WI38 (cell line): ENCODE measurements at regions not wholly inside any gene's neighbourhood (a gene's known extent, or its start where the extent isn't known, plus 50 kb on each side); places are given as distances from the start of the nearest gene placed in this dataset.

Experiments
- H3K4me3 ChIP-seq: 2 replicates; pipeline ENCODE4 v1.5.1; 2011; ENCODE audit warnings: low read depth, mild to moderate bottlenecking, control low read depth, low read length
- TF ChIP-seq, protein P1 (sequence below): IDR thresholded peaks from 2 replicates; pipeline ENCODE4 v1.5.1; 2012; ENCODE audit warnings: low read depth, mild to moderate bottlenecking, control low read depth, low read length

DNA sequence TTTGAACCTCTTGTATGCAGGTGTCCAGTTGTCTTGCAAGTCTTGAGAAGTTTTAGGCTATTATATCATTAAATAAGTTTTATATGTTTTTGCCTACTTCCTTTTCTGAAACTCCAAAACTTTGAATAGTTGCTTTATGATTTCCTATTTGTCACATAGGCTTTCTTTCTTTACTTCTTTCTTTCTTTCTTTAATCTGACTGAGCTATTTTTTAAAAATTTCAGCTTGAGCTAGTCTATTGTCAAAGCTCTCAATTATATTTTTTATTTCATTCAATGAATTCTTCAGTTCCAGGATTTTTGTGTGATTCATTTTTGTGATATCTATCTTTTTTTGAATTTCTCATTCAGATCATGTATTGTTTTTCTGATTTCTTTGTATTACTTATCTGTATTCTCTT, 102.1 kb upstream of the TMEM178A start:
- H3K4me3 ChIP-seq = no peak overlapping the region
- TF ChIP-seq, protein P1, sequence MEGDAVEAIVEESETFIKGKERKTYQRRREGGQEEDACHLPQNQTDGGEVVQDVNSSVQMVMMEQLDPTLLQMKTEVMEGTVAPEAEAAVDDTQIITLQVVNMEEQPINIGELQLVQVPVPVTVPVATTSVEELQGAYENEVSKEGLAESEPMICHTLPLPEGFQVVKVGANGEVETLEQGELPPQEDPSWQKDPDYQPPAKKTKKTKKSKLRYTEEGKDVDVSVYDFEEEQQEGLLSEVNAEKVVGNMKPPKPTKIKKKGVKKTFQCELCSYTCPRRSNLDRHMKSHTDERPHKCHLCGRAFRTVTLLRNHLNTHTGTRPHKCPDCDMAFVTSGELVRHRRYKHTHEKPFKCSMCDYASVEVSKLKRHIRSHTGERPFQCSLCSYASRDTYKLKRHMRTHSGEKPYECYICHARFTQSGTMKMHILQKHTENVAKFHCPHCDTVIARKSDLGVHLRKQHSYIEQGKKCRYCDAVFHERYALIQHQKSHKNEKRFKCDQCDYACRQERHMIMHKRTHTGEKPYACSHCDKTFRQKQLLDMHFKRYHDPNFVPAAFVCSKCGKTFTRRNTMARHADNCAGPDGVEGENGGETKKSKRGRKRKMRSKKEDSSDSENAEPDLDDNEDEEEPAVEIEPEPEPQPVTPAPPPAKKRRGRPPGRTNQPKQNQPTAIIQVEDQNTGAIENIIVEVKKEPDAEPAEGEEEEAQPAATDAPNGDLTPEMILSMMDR = no peak

DNA sequence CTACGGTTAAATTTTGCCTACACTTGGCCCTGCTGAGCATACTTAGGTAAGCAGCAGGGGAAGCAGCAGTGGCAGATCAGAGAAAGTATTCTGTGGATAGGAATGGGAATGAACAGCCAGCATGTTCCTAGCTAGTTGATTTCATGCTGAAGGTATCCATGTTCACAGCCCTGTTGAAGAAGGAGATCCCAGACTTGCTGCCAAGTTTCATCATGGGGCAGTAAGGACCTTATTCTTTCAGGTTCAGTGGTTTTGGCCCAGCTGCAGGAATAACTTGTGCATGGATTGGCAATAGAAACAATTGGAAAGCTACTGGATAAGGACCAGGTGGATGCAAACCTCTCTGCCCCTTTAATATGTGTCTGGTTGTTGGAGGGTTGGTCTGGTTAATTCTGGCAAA, 98.2 kb upstream of the TMEM178A start:
- no peak overlapping the region for H3K4me3 ChIP-seq
- TF ChIP-seq, protein P1 = no peak

DNA sequence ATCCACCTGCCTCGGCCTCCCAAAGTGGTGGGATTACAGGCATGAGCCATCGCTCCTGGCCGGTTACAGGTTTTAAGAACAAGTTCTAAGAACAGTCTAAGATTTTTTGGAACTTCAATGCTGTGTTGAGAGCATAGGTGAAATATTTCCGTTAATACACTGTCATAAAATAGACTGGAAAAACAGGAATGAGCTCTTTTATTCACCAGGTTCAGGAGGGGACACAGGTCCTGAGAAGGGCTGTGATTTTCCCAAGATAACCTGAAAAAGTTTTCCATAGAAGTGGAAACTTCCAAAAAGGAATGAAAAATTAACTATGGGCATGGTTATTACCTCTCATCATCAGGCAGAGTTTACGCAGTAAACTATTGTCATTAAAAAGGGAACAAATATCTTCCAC, 97.6 kb upstream of the TMEM178A start:
- no peak overlapping the region for H3K4me3 ChIP-seq
- TF ChIP-seq, protein P1 = no peak

DNA sequence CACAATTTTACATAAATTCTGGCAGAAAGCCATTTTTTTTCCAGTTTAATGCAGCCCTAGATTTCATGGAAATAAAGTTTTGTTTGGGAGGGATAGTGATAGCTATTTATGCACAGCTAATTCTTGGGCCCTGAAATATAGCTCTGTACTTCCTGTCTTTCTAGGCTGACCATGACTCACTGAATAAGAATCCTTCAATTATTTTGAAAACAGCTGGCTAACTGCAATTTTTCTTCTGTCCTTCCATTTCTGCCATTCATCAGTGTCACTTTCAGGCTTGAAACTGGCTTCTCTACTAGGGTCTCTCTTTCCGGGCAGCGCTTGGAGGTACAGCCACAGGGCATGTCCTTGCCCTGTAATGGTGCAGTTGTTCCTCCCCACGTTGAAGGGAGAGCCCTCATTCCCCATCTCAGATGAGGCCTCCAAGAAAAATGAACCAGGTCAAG, 97.1 kb upstream of the TMEM178A start:
- H3K4me3 ChIP-seq = no peak overlapping the region
- TF ChIP-seq, protein P1 = no peak

DNA sequence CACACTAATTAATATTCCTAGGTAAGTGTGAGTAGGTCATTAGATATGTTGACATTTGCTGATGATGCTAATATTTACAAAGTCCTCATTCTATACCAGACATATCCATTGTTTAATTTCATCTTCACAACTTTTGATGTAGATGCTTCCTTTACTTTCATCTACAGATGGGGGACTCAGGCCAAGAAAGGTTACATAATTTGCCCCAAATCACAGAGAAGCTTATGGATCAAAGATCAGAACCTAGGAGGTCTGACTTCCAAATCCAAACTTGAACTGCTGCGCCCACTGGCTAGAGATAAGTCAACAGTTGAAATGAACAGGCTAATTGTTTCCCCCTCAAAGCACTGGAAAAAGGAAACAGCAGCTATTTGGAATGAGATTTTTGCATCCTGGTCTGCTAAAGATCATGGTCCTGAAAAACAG, 95.6 kb upstream of the TMEM178A start:
- no peak overlapping the region for H3K4me3 ChIP-seq
- TF ChIP-seq, protein P1 = no peak

- TF ChIP-seq, protein P1 = no peak
- no peak overlapping the region for H3K4me3 ChIP-seq
Measured at GRCh38 chr2:39570614-39571013, 95.1 kb upstream of the TMEM178A start.

DNA sequence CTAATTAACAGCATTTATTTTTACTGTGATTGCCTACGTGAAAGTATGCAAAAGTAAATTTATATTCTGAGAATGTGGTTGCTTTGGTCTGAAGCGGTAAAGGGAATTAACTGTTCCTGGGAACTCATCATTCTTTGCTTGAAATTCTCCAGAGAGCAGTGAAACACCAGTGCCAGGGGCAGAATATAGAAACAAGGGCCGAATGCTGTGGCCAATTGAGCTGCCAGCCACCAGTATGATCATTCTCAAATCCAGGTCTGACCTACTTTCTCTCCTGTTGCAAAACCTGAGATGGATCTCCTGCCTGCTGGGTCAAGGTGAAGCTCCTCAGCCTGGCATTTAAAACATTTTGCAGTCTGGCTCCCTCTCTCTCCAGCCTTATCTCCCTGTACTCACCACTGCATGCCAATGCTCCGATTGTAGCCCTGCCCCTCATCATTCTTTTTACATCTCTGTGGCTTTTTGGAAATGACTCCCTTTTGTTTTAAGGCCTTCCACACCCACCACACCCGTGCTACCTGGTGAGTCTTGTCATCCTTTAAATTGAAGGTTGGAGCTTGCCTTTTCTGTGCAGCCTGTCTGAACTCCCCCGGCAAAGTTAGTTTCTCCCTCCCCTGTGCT, 94.5 kb upstream of the TMEM178A start:
- H3K4me3 ChIP-seq = no peak overlapping the region
- TF ChIP-seq, protein P1 = no peak
